ENCODE measurements at regions not wholly inside any gene's neighbourhood (a gene's known extent, or its start where the extent isn't known, plus 50 kb on each side); places are given as distances from the start of the nearest gene placed in this dataset.

DNA sequence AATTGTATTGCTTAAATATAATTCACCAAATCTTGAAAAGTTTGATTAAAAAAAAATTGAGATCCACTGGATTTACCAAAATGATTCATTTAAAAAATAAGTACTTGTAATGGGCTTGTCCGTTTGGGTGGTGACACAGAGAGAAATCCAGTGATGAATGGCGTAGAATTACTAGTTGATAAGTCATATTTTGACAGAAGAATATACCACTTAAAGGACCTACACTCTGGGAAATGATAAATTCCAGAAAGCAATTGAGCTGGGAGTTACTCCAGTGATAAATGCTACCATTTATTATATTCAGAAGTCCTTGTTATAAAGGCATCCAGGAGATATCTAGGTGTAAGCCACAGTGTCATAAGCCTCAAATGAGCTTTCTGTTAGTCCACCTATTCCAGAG lies 141.8 kb upstream of the CFAP20DC start:
- no peak for TF ChIP-seq RAD21 (conservative IDR thresholded peaks at IDR 0.05)
- TF ChIP-seq POLR2AphosphoS5 (IDR thresholded peaks at IDR 0.05) = no peak
- TF ChIP-seq, protein P1, sequence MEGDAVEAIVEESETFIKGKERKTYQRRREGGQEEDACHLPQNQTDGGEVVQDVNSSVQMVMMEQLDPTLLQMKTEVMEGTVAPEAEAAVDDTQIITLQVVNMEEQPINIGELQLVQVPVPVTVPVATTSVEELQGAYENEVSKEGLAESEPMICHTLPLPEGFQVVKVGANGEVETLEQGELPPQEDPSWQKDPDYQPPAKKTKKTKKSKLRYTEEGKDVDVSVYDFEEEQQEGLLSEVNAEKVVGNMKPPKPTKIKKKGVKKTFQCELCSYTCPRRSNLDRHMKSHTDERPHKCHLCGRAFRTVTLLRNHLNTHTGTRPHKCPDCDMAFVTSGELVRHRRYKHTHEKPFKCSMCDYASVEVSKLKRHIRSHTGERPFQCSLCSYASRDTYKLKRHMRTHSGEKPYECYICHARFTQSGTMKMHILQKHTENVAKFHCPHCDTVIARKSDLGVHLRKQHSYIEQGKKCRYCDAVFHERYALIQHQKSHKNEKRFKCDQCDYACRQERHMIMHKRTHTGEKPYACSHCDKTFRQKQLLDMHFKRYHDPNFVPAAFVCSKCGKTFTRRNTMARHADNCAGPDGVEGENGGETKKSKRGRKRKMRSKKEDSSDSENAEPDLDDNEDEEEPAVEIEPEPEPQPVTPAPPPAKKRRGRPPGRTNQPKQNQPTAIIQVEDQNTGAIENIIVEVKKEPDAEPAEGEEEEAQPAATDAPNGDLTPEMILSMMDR (IDR thresholded peaks at IDR 0.05; ENCODE audit: poor library complexity, severe bottlenecking) = no peak
- TF ChIP-seq, protein P2, sequence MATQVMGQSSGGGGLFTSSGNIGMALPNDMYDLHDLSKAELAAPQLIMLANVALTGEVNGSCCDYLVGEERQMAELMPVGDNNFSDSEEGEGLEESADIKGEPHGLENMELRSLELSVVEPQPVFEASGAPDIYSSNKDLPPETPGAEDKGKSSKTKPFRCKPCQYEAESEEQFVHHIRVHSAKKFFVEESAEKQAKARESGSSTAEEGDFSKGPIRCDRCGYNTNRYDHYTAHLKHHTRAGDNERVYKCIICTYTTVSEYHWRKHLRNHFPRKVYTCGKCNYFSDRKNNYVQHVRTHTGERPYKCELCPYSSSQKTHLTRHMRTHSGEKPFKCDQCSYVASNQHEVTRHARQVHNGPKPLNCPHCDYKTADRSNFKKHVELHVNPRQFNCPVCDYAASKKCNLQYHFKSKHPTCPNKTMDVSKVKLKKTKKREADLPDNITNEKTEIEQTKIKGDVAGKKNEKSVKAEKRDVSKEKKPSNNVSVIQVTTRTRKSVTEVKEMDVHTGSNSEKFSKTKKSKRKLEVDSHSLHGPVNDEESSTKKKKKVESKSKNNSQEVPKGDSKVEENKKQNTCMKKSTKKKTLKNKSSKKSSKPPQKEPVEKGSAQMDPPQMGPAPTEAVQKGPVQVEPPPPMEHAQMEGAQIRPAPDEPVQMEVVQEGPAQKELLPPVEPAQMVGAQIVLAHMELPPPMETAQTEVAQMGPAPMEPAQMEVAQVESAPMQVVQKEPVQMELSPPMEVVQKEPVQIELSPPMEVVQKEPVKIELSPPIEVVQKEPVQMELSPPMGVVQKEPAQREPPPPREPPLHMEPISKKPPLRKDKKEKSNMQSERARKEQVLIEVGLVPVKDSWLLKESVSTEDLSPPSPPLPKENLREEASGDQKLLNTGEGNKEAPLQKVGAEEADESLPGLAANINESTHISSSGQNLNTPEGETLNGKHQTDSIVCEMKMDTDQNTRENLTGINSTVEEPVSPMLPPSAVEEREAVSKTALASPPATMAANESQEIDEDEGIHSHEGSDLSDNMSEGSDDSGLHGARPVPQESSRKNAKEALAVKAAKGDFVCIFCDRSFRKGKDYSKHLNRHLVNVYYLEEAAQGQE (IDR thresholded peaks at IDR 0.05; ENCODE audit: borderline replicate concordance) = no peak

All from neural cell (in vitro differentiated cells).